ENCODE measurements at regions not wholly inside any gene's neighbourhood (a gene's known extent, or its start where the extent isn't known, plus 50 kb on each side); places are given as distances from the start of the nearest gene placed in this dataset.

DNA sequence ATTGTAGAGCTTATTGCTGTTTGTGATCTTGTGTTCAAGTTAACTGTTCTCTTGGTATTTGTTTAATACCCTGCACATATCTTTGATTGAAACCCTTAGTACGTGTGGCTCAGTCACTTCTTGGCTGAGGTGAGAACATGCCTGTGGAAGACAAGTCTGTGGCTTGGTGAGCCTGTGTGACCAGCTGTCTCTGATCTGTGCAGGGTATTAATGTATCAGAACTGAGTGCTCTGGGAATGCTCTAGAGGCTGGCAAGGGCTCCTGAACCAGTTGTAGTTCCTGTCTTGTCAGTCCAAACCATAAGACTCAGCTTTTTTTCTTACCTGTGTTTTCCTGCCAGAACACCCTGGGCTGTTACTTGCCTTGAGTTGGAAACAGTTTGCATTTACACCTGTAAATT, 52.4 kb upstream of the EPHA4 start:
- no peak overlapping the region for H2AFZ ChIP-seq
- H3K9me3 ChIP-seq (ENCODE audit: low read depth), result no peaks in the 10 kb centered on the region
- WGBS (ENCODE audit: low lambda C conversion rate, missing lambda C conversion rate), result 85% methylated on average over 1 of the region's 1 CpG
- no peak overlapping the region for H3K27ac ChIP-seq
- no peaks in the 10 kb centered on the region for H4K20me1 ChIP-seq (ENCODE audit: insufficient read depth, poor library complexity, severe bottlenecking)
- no peaks in the 10 kb centered on the region for H3K27me3 ChIP-seq
- no peaks in the 10 kb centered on the region for H3K36me3 ChIP-seq (replicated peaks; ENCODE audit: insufficient read depth, low read depth)
- no peak for DNase-seq (ENCODE audit: low spot score)
- no peak overlapping the region for H3K4me3 ChIP-seq
- H3K9me2 ChIP-seq (replicated peaks; ENCODE audit: insufficient read depth), result no peaks in the 10 kb centered on the region
- no peaks in the 10 kb centered on the region for H3K4me1 ChIP-seq (ENCODE audit: insufficient read depth)
- H3K79me2 ChIP-seq, result no peaks in the 10 kb centered on the region
- no peak for TF ChIP-seq EZH2phosphoT487 (IDR thresholded peaks at IDR 0.05; ENCODE audit: low read depth, severe bottlenecking, unreplicated experiment)
- TF ChIP-seq, protein P1, sequence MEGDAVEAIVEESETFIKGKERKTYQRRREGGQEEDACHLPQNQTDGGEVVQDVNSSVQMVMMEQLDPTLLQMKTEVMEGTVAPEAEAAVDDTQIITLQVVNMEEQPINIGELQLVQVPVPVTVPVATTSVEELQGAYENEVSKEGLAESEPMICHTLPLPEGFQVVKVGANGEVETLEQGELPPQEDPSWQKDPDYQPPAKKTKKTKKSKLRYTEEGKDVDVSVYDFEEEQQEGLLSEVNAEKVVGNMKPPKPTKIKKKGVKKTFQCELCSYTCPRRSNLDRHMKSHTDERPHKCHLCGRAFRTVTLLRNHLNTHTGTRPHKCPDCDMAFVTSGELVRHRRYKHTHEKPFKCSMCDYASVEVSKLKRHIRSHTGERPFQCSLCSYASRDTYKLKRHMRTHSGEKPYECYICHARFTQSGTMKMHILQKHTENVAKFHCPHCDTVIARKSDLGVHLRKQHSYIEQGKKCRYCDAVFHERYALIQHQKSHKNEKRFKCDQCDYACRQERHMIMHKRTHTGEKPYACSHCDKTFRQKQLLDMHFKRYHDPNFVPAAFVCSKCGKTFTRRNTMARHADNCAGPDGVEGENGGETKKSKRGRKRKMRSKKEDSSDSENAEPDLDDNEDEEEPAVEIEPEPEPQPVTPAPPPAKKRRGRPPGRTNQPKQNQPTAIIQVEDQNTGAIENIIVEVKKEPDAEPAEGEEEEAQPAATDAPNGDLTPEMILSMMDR (IDR thresholded peaks at IDR 0.05; ENCODE audit: poor library complexity), result no peak
- H3K4me2 ChIP-seq, result no peak overlapping the region
